A549 (cell line): ENCODE measurements at regions not wholly inside any gene's neighbourhood (a gene's known extent, or its start where the extent isn't known, plus 50 kb on each side); places are given as distances from the start of the nearest gene placed in this dataset.

ENCODE experiments used
- CTCF ChIP-seq: fragments of >200 bp; sonication (Bioruptor Twin); formaldehyde crosslinking; IDR thresholded peaks from 3 replicates; pipeline ENCODE4 v1.5.1; 2016
- EHMT2 ChIP-seq: fragments of 200-600 bp; sonication (generic); IDR thresholded peaks from 2 replicates; pipeline ENCODE4 v1.6.1; 2016; ENCODE audit warnings: antibody characterized with exemption, low read depth, mild to moderate bottlenecking, moderate library complexity
- EP300 ChIP-seq, 2 experiments: fragments of >200 bp; sonication (Bioruptor Twin); formaldehyde crosslinking; IDR thresholded peaks; 2 replicates in 1 of 2; 3 replicates in 1 of 2; pipeline ENCODE4 v1.6.1; 2016 to 2017
- JUN ChIP-seq, 2 experiments: fragments of >200 bp; sonication (Bioruptor Twin); formaldehyde crosslinking; IDR thresholded peaks; 2 replicates in 1 of 2; 3 replicates in 1 of 2; pipeline ENCODE4 v1.6.1; 2016 to 2017
- JUNB ChIP-seq: fragments of >200 bp; sonication (Bioruptor Twin); formaldehyde crosslinking; IDR thresholded peaks from 2 replicates; pipeline ENCODE4 v1.6.1; 2016
- KDM1A ChIP-seq: fragments of 200-600 bp; sonication (generic); IDR thresholded peaks from 2 replicates; pipeline ENCODE4 v1.6.1; 2016; ENCODE audit warnings: low read depth, mild to moderate bottlenecking
- MAX ChIP-seq: IDR thresholded peaks from 2 replicates; pipeline ENCODE4 v1.6.1; 2012
- POLR2A ChIP-seq: IDR thresholded peaks from 2 replicates; pipeline ENCODE4 v1.6.1; 2012; ENCODE audit warnings: mild to moderate bottlenecking, low read length
- POLR2AphosphoS2 ChIP-seq: conservative IDR thresholded peaks from 2 replicates; pipeline ENCODE4 v1.6.1; 2012; ENCODE audit warnings: low read length, improper control_type of control experiment, inconsistent platforms
- RAD21 ChIP-seq, 2 experiments: fragments of >200 bp in 1 of 2; sonication (Bioruptor Twin) in 1 of 2; formaldehyde crosslinking in 1 of 2; IDR thresholded peaks in 1 of 2; conservative IDR thresholded peaks in 1 of 2; 2 replicates in 1 of 2; 3 replicates in 1 of 2; pipeline ENCODE4 v1.6.1; 2012 to 2018; ENCODE audit warnings: inconsistent platforms in 1 of 2
- REST ChIP-seq: fragments of 200-600 bp; sonication (generic); IDR thresholded peaks from 2 replicates; pipeline ENCODE4 v1.6.1; 2016; ENCODE audit warnings: antibody characterized with exemption, mild to moderate bottlenecking, moderate library complexity
- RNF2 ChIP-seq: fragments of 200-600 bp; sonication (generic); IDR thresholded peaks from 2 replicates; pipeline ENCODE4 v1.6.1; 2016; ENCODE audit warnings: low read depth, mild to moderate bottlenecking, antibody characterized with exemption, moderate library complexity, borderline replicate concordance
- SMC3 ChIP-seq: fragments of >200 bp; sonication (Bioruptor Twin); formaldehyde crosslinking; IDR thresholded peaks from 3 replicates; pipeline ENCODE4 v1.6.1; 2018; ENCODE audit warnings: inconsistent platforms
- USF2 ChIP-seq: fragments of 450-650 bp; IDR thresholded peaks from 2 replicates; pipeline ENCODE4 v1.6.1; 2014; ENCODE audit warnings: antibody characterized with exemption

GRCh38 chr5:60352992-60353599, 346.9 kb downstream of the DEPDC1B start:
- TF ChIP-seq SMC3 (no peak), CTCF (no peak), RAD21 (conservative IDR thresholded peaks at IDR 0.05 in 1 of 2, IDR thresholded peaks at IDR 0.05 in 1 of 2) (no peak), EP300 (IDR thresholded peaks at IDR 0.05) (no peak), MAX (no peak), USF2 (no peak), REST (no peak), JUN (IDR thresholded peaks at IDR 0.05) (no peak), POLR2A (no peak), RNF2 (no peak), EHMT2 (no peak), JUNB (no peak), POLR2AphosphoS2 (no peak), KDM1A (no peak)
